ENCODE measurements at regions not wholly inside any gene's neighbourhood (a gene's known extent, or its start where the extent isn't known, plus 50 kb on each side); places are given as distances from the start of the nearest gene placed in this dataset.

GRCh38 chr12:115485967-115486366 is 791.5 kb downstream of the MED13L start:
- no peak for DNase-seq
- Mint-ChIP-seq H3K27ac (no peak overlapping the region), H3K4me3 (no peak overlapping the region), H3K9me3 (peaks cover 0 to 16% (median 1%) of the 10 kb centered on the region in 6 donors), H3K4me1 (no peaks in the 10 kb centered on the region), H3K36me3 (no peaks in the 10 kb centered on the region), H3K27me3 (ENCODE audit: low read depth in 3 of 3) (no peaks in the 10 kb centered on the region)

DNA sequence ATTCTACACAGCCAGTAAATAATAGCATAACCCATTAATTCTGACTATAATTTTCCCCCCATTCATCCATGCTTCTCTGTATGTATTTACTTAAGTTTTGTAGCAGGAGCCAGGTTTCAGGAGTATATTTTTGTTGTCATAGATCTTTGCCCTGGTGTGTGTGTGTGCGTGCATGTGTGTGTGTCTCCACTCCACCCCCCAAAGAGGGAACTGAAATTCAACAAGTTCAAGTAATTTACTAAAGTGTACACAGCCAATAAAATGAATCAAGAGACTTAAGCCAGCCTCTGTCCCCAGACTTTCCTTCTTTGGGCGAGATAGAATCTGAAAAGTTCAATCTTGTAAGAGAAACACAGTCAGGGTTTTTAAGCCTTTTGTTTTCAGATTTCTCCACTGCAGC is 792.0 kb downstream of the MED13L start:
- H3K4me3 Mint-ChIP-seq, result no peak overlapping the region
- DNase-seq, result no peak
- peaks cover 0 to 3% (median 0%) of the 10 kb centered on the region in 3 donors for H3K36me3 Mint-ChIP-seq
- H3K9me3 Mint-ChIP-seq, result peaks cover 0 to 16% (median 2%) of the 10 kb centered on the region in 6 donors
- no peak overlapping the region for H3K27ac Mint-ChIP-seq
- H3K27me3 Mint-ChIP-seq (ENCODE audit: low read depth in 3 of 3), result no peaks in the 10 kb centered on the region
- H3K4me1 Mint-ChIP-seq, result no peaks in the 10 kb centered on the region

DNA sequence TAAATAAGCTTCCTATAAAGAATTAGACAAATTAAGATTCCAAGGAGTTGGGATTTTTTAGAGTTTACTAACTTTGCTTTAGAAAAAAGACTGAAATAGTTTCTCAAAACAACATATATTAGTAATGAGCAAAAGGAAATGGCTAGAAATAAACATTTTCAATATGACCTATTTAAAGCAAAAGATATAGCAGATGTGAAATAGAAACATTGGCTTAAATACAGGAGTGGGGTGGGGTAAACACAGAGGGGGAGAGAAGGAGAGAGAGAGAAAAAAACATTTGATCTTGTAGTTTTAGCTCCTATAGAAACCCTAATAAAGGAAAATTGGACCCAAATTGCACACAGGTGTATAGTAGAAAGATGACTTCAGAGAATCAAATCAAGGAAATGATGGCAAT is 794.5 kb downstream of the MED13L start:
- no peak for DNase-seq
- no peak overlapping the region for H3K27ac Mint-ChIP-seq
- peaks cover 0 to 16% (median 4%) of the 10 kb centered on the region in 6 donors for H3K9me3 Mint-ChIP-seq
- no peaks in the 10 kb centered on the region for H3K27me3 Mint-ChIP-seq (ENCODE audit: low read depth in 3 of 3)
- H3K4me3 Mint-ChIP-seq, result no peak overlapping the region
- H3K36me3 Mint-ChIP-seq, result peaks cover 0 to 3% (median 0%) of the 10 kb centered on the region in 3 donors
- no peaks in the 10 kb centered on the region for H3K4me1 Mint-ChIP-seq

DNA sequence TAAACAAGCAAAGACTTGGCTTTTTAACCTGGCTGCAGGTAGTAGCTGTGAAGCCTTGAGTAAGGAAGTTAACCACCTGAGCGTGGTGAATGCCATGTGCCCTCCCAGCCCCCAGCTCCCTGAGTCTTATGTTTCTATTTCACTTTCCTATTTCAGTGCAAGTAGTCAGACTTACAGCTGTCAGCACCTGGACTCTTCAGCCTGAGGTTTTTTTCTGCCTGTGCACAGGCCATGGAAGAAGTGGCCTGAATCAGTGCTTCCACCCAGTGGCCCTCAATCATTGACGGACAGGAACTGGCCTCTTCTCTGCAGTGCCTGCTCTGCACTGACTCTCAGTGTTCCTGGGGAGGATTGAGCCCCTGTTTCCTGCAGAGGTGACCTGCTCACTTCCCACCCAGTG is 796.4 kb downstream of the MED13L start:
- H3K4me3 Mint-ChIP-seq, result no peak overlapping the region
- no peaks in the 10 kb centered on the region for H3K4me1 Mint-ChIP-seq
- H3K9me3 Mint-ChIP-seq, result peaks cover 0 to 14% (median 4%) of the 10 kb centered on the region in 6 donors
- no peak for DNase-seq
- H3K36me3 Mint-ChIP-seq, result peaks cover 0 to 3% (median 0%) of the 10 kb centered on the region in 3 donors
- no peaks in the 10 kb centered on the region for H3K27me3 Mint-ChIP-seq (ENCODE audit: low read depth in 3 of 3)
- H3K27ac Mint-ChIP-seq, result no peak overlapping the region

DNA sequence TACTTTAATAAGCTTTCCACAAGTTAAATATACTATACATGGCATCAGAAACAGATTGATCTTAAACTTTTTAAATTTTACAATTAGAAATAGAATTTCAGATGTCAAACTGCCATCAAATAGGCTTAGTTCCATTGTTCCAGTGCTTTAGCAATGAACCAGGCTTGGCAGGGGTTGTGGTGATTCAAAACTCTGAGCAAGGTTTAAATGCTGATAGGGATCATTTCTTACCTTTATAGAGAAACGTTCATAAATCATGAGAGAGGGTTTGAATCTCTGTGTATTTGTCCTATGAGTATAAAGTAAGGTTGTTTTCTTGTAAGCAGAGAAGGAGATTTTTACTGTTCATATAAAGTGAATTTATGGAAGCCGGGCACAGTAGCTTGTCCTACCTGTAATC is 794.5 kb upstream of the TBX3 start:
- Mint-ChIP-seq H3K27ac (no peak overlapping the region), H3K36me3 (peaks cover 0 to 3% (median 0%) of the 10 kb centered on the region in 3 donors), H3K4me3 (no peak overlapping the region), H3K27me3 (ENCODE audit: low read depth in 3 of 3) (no peaks in the 10 kb centered on the region), H3K4me1 (no peaks in the 10 kb centered on the region), H3K9me3 (peaks cover 0 to 5% (median 2%) of the 10 kb centered on the region in 6 donors)
- DNase-seq, result no peak

DNA sequence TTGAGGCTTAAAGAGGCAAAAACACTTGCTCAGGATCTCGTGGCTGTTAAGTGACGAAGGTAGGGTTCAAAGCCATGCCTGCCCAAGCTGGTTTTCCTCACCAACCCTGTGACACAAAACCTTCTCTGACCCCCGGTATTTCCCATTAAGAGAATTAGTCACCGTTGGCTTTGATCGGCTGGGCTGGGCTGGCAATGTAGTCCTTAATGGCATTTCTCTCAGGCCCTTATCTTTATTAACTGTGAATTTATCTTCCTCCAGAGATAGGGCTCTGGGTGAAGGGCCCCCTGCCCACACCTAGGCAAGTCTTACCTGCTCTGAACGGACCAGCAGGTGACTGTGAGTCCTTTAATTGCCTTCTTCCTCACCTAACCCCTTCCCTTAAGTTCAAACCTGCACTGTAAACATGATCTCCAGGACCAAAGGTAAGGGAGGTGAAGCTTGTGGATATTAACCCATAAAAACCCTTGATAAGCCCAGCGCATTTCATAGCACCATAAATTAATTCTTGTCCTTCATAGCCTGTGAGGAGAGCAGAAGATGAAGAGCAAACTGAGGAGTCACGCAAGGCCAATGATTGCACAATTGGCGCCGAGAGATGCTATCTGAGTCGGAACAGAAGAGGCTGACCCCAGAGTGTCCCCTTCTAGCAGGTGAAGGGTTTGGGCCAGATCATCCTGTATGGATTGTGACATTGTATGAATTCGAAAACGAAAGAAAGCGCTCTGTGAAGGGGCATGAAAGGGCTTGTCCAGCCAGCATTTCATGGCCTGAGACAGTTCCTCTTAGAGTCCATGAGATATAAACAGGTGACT is 790.8 kb upstream of the TBX3 start:
- H3K27me3 Mint-ChIP-seq (ENCODE audit: low read depth in 3 of 3), result no peaks in the 10 kb centered on the region
- no peak overlapping the region for H3K4me3 Mint-ChIP-seq
- H3K27ac Mint-ChIP-seq, result no peak overlapping the region
- DNase-seq, result no peak
- H3K4me1 Mint-ChIP-seq, result no peaks in the 10 kb centered on the region
- peaks cover 0 to 7% (median 0%) of the 10 kb centered on the region in 6 donors for H3K9me3 Mint-ChIP-seq
- no peaks in the 10 kb centered on the region for H3K36me3 Mint-ChIP-seq

- Mint-ChIP-seq H3K4me3 (no peak overlapping the region), H3K9me3 (peaks cover 0 to 5% (median 2%) of the 10 kb centered on the region in 6 donors), H3K27ac (no peak overlapping the region), H3K4me1 (no peaks in the 10 kb centered on the region), H3K27me3 (ENCODE audit: low read depth in 3 of 3) (no peaks in the 10 kb centered on the region), H3K36me3 (no peaks in the 10 kb centered on the region)
- no peak for DNase-seq
These were observed 789.4 kb upstream of the TBX3 start for GRCh38 chr12:115473257-115473956.

- H3K27ac Mint-ChIP-seq, result no peak overlapping the region
- no peaks in the 10 kb centered on the region for H3K36me3 Mint-ChIP-seq
- no peak overlapping the region for H3K4me3 Mint-ChIP-seq
- H3K9me3 Mint-ChIP-seq, result peaks cover 0 to 5% (median 2%) of the 10 kb centered on the region in 6 donors
- no peaks in the 10 kb centered on the region for H3K27me3 Mint-ChIP-seq (ENCODE audit: low read depth in 3 of 3)
- no peak for DNase-seq
- H3K4me1 Mint-ChIP-seq, result no peaks in the 10 kb centered on the region
These were observed 788.9 kb upstream of the TBX3 start for GRCh38 chr12:115472852-115473251.

- H3K4me3 Mint-ChIP-seq, result no peak overlapping the region
- no peaks in the 10 kb centered on the region for H3K27me3 Mint-ChIP-seq (ENCODE audit: low read depth in 3 of 3)
These were observed 787.0 kb upstream of the TBX3 start for GRCh38 chr12:115470977-115471376.

DNA sequence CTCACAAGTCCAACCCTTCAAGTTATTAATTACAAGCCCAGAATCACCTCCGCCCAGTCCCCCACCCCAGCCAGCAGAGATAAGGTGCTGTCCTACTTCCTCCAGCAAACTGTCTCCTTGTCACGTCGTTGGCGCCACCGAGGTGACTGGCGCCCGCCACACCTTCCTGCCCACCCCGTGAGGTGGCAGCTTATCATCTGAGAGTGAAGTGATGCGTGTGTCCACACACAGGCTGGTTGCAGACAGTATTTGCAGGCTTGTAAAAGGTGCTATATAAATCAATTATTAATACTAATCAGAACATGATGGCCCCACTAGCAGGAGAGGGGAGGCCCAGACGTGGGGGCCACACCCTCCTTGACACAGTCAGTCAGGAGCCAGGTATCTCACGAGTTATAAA is 786.6 kb upstream of the TBX3 start:
- no peak overlapping the region for H3K27ac Mint-ChIP-seq
- H3K4me1 Mint-ChIP-seq, result no peaks in the 10 kb centered on the region
- no peak overlapping the region for H3K4me3 Mint-ChIP-seq
- no peaks in the 10 kb centered on the region for H3K27me3 Mint-ChIP-seq (ENCODE audit: low read depth in 3 of 3)
- no peaks in the 10 kb centered on the region for H3K36me3 Mint-ChIP-seq
- H3K9me3 Mint-ChIP-seq, result peaks cover 0 to 5% (median under 1%) of the 10 kb centered on the region in 6 donors
- no peak for DNase-seq

More at GRCh38 chr12:115470977-115471376, 787.0 kb upstream of the TBX3 start:
- H3K4me1 Mint-ChIP-seq, result no peaks in the 10 kb centered on the region
- no peak for DNase-seq
- H3K36me3 Mint-ChIP-seq, result no peaks in the 10 kb centered on the region
- H3K9me3 Mint-ChIP-seq, result peaks cover 0 to 5% (median under 1%) of the 10 kb centered on the region in 6 donors
- no peak overlapping the region for H3K27ac Mint-ChIP-seq

- Mint-ChIP-seq H3K4me1 (no peaks in the 10 kb centered on the region), H3K27ac (no peak overlapping the region), H3K27me3 (ENCODE audit: low read depth in 3 of 3) (peaks cover 0 to 5% (median 0%) of the 10 kb centered on the region in 3 donors), H3K4me3 (no peak overlapping the region), H3K9me3 (peaks cover 0 to 8% (median 4%) of the 10 kb centered on the region in 6 donors), H3K36me3 (no peaks in the 10 kb centered on the region)
- no peak for DNase-seq
These were observed 784.1 kb upstream of the TBX3 start for GRCh38 chr12:115468087-115468510.

DNA sequence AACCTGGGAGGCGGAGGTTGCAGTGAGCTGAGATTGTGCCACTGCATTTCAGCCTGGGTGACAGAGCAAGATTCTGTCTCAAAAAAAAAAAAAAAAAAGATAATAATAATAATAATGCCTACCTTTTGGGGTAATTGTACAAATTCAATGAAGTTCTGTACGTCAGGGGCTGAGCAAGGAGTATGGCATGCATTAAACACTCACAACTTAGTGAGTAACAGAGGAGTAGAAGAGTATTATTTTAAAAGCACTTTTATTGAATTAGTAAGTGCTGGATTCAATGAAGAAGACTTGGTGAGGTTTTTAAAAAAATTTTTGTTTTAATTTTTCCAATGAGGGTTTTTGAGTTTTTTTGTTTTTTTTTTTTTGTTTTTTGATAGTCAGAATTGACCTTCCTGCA is 783.6 kb upstream of the TBX3 start:
- peaks cover 0 to 8% (median 4%) of the 10 kb centered on the region in 6 donors for H3K9me3 Mint-ChIP-seq
- no peaks in the 10 kb centered on the region for H3K36me3 Mint-ChIP-seq
- H3K4me1 Mint-ChIP-seq, result no peaks in the 10 kb centered on the region
- H3K27me3 Mint-ChIP-seq (ENCODE audit: low read depth in 3 of 3), result peaks cover 0 to 5% (median 0%) of the 10 kb centered on the region in 3 donors
- no peak for DNase-seq
- H3K4me3 Mint-ChIP-seq, result no peak overlapping the region
- no peak overlapping the region for H3K27ac Mint-ChIP-seq

DNA sequence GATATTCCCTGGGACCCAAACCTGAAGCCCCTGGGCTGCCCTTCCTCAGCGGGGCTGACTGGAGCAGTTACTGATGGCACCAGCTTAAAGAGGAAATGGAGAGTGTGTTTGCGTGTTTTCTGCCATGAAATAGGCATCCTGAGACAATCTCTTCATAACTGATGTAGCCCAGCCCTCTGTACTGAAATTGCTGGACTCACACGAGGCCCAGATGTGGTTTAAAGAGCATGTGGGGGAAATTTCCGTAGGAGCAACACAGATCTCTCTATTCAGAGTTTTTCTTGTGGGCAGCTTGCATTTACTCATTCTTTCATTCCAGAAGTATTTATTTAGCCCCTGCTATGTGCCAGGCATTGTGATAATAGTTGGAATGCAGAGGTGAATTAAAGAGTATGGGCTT is 782.1 kb upstream of the TBX3 start:
- H3K4me3 Mint-ChIP-seq, result no peak overlapping the region
- H3K4me1 Mint-ChIP-seq, result no peaks in the 10 kb centered on the region
- DNase-seq, result no peak
- H3K27me3 Mint-ChIP-seq (ENCODE audit: low read depth in 3 of 3), result peaks cover 0 to 5% (median 0%) of the 10 kb centered on the region in 3 donors
- no peak overlapping the region for H3K27ac Mint-ChIP-seq
- H3K9me3 Mint-ChIP-seq, result peaks cover 0 to 8% (median 4%) of the 10 kb centered on the region in 6 donors
- H3K36me3 Mint-ChIP-seq, result no peaks in the 10 kb centered on the region

GRCh38 chr12:115464661-115465060 is 780.7 kb upstream of the TBX3 start:
- Mint-ChIP-seq H3K27ac (no peak overlapping the region), H3K36me3 (no peaks in the 10 kb centered on the region), H3K4me1 (no peaks in the 10 kb centered on the region), H3K4me3 (no peak overlapping the region), H3K9me3 (peaks cover 0 to 8% (median 4%) of the 10 kb centered on the region in 6 donors), H3K27me3 (ENCODE audit: low read depth in 3 of 3) (peaks cover 0 to 7% (median 0%) of the 10 kb centered on the region in 3 donors)
- no peak for DNase-seq
